Hematopoietic multipotent progenitor cell treated with erythropoietin and hydrocortisone succinate and interleukin-3 and kit ligand, for 17 days (in vitro differentiated cells): ENCODE measurements at regions not wholly inside any gene's neighbourhood (a gene's known extent, or its start where the extent isn't known, plus 50 kb on each side); places are given as distances from the start of the nearest gene placed in this dataset.

ENCODE experiments used
- DNase-seq: peaks from one replicate; pipeline ENCODE4 v3.0.0-alpha.2; 2015; ENCODE audit warnings: low spot score

DNA sequence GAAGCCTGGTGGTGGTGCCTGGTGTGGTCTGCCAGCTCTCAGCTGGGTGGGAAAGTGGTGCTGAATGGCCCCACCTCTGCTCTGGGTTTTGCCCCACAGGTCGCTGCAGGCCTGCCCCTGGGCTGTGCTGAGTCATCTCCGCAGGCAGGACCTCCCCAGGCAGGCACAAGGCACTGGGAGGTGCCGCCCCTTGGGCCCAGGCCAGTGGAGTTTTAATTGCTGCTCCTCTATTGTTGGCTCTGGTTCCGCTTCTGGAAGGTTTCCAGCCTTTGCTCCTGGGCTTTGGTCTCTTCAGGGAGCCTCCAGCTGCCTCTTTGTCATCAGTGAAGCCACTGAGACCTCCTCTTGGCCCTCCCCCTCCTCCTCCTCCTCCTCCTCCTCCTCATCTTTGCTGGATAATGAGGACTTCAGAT lies 180.3 kb upstream of the GRB10 start:
- DNase-seq: peak; percentile 48

- DNase-seq: no peak
Measured at GRCh38 chr7:50962281-50962883, 179.7 kb upstream of the GRB10 start.

DNA sequence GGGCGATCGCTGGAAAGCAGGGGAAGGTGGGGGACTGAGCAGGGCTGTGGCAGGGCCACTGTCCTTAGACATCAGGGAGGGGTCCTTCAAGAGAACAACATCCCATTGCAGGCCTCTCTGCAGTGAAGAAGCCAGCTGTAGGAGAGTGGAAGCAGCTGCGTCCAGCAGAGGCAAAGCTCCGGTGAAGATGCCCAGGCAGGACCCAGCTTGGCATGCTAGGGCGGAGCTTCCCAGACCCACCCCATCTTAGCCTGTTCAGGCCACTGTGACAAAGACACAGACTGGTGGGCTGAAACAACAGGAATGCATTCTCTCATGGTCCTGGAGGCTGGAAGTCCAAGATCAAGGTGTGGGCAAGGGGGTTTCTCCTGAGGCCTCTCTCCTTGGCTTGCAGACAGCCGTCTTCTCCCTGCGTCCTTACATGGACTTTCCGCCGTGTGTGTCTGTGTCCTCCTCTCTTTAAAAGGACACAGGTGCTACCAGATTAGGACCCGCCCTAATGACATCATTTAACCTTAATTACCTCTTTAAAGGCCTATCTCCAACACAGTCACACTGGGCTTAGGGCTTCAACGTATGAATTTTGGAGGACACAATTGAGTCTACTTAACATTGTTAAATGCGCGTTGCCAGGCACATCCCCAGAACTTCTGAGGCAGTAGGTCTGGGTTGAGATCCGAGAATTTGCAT lies 178.1 kb upstream of the GRB10 start:
- DNase-seq: no peak

- DNase-seq: no peak
Measured at GRCh38 chr7:50959991-50960390, 177.3 kb upstream of the GRB10 start.

GRCh38 chr7:50959560-50959959 lies 176.9 kb upstream of the GRB10 start:
- no peak for DNase-seq

DNA sequence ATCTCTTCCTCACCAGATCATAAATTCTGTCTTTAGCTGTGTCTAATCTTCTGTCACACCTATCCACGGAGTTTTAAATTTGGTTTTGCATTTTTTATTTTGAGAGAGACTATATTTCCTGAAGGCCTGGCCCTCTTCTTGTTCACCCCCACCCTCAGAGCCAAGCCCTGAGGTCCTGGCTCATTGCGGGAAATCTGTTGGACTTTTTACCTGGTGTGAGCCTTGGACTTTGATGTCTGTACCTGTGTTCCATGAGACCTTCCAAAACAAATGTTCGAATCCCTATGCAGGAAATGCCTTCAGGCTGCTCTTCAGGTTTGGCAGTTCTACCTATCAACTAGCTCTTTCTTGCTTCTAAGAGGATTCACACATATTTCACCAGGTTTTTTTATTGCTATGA lies 175.2 kb upstream of the GRB10 start:
- no peak for DNase-seq

- no peak for DNase-seq
Measured at GRCh38 chr7:50957431-50957830, 174.7 kb upstream of the GRB10 start.

GRCh38 chr7:50956522-50957155 lies 173.9 kb upstream of the GRB10 start:
- no peak for DNase-seq

GRCh38 chr7:50954716-50955115 lies 172.0 kb upstream of the GRB10 start:
- DNase-seq: no peak

- no peak for DNase-seq
Measured at GRCh38 chr7:50954245-50954644, 171.5 kb upstream of the GRB10 start.

- no peak for DNase-seq
Measured at GRCh38 chr7:50953820-50954219, 171.1 kb upstream of the GRB10 start.

GRCh38 chr7:50953303-50953702 lies 170.6 kb upstream of the GRB10 start:
- no peak for DNase-seq

DNA sequence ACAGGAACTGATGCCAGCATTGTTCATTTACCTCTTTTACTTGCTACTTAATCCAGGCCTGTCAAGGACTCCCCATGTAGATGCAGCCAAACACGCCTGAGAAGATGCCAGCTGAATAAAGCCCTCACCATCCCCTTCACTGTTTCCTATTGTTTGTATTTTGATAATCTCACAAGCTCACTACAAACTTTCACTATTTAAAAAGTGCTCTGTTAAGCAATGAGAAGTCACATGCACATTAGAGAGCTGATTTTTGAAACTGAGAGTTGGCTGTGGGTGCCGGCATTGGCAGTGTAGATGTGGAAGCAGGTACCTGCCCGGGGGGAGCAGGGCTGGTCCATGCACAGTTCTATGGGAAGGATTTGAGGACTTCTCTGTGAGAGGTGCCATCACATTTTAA lies 169.8 kb upstream of the GRB10 start:
- no peak for DNase-seq

- DNase-seq: no peak
Measured at GRCh38 chr7:50952120-50952519, 169.4 kb upstream of the GRB10 start.

DNA sequence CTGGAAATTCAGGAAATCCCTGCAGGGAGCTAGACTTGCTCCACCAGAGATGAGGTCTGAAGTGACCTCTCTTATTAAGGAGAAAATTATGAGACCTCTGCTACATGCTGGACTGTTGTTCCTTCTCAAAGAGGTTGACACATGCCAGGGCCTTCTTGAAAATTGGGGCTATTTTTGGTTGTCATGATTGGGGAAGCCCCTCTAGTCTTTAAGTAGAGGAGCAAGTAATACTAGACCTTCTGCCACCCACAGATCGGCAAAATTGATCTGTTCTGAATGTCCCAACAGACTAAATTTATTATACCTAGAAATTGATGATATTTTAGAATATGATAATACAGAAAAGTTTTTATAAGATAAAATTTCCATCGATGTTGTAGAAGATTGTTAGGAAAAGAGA lies 160.8 kb upstream of the GRB10 start:
- no peak for DNase-seq

GRCh38 chr7:50941525-50941924 lies 158.8 kb upstream of the GRB10 start:
- no peak for DNase-seq

- DNase-seq: no peak
Measured at GRCh38 chr7:50940621-50941020, 157.9 kb upstream of the GRB10 start.

- no peak for DNase-seq
Measured at GRCh38 chr7:50939021-50939420, 156.3 kb upstream of the GRB10 start.

DNA sequence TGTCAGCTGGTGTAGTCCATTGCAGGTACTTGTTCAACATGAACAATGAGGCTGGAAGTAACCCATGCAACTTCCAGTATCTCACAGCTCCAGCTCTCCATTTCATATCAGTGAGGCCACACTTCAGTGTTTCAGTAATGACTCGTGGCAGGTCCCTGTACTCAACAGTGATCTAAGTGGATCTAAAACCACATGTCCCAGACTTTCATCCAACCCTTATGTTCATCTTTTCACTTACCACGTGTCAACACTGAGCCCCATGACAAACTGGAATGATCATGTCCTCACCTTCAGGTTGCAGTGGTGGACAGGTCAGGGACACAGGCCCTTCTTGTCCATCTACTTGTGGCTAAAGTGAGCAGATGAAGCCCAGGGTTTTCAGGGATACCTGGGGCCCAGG lies 155.0 kb upstream of the GRB10 start:
- DNase-seq: no peak

GRCh38 chr7:50926049-50926448 lies 143.4 kb upstream of the GRB10 start:
- no peak for DNase-seq

DNA sequence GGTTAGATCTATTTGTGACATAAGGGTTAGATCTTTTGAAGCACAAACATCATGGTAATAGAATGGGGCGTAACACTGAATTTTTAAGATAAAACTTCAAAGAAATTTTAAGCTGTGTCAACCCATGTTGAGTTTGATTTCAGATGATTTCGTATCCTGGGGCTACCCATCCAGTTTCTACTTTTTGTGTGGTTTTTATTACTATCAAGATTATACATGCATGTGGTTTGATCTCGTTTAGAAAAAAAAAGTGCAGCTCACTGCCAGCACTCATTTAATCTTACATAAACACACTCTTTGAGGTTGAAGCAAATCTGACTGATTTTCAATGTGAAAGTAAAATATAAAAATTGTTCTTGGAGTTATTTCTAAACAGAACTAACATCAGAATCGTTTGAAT lies 140.8 kb upstream of the GRB10 start:
- no peak for DNase-seq

- DNase-seq: no peak
Measured at GRCh38 chr7:50921114-50921813, 138.6 kb upstream of the GRB10 start.

- DNase-seq: no peak
Measured at GRCh38 chr7:50920031-50920635, 137.4 kb upstream of the GRB10 start.
